Pancreas (tissue), 10 donors: ENCODE measurements at regions not wholly inside any gene's neighbourhood (a gene's known extent, or its start where the extent isn't known, plus 50 kb on each side); places are given as distances from the start of the nearest gene placed in this dataset.

Source experiments
- ATAC-seq, 4 donors: fragments of 200-7000 bp; cut with Tn5 transposase; one replicate each; pipeline versions ENCODE4 v1.8.0 to v1.9.1; 2020; ENCODE audit warnings: mild to moderate bottlenecking in 4 of 4, moderate library complexity in 4 of 4
- DNase-seq, 6 donors: peaks; one replicate each; pipeline ENCODE4 v3.0.0-alpha.2; 2020
- FAIRE-seq: peaks from 2 replicates; lab custom pipeline; 2012; peaks lifted over from hg19 to GRCh38; lab: Jason Lieb, UNC
- H3K27ac ChIP-seq, 4 donors: fragments of 200-600 bp; sonication (generic); 1 replicate in 3 of 4; 2 replicates in 1 of 4; pipeline versions ENCODE4 v1.5.0 to v1.8.0; 2020
- H3K27me3 ChIP-seq, 4 donors: fragments of 200-600 bp; one replicate each; pipeline ENCODE4 v1.8.0; 2021
- H3K36me3 ChIP-seq, 3 donors: fragments of 200-600 bp; sonication (generic) in 1 of 3; one replicate each; pipeline versions ENCODE4 v1.5.0 to v1.8.0; 2020 to 2021
- H3K4me1 ChIP-seq, 3 donors: fragments of 200-600 bp; one replicate each; pipeline ENCODE4 v1.8.0; 2021
- H3K4me3 ChIP-seq, 4 donors: fragments of 200-600 bp; sonication (generic) in 2 of 4; one replicate each; pipeline versions ENCODE4 v1.5.0 to v1.8.0; 2020 to 2021
- H3K9me3 ChIP-seq, 4 donors: fragments of 200-600 bp; one replicate each; pipeline ENCODE4 v1.8.0; 2021
- WGBS, 2 donors: extraction: QIAGEN DNeasy Blood & Tissue Kit; methylation state at CpG; one replicate each; pipeline ENCODE4 v1.1.7; 2013; 5-methylcytosine and 5-hydroxymethylcytosine counted together
- intact Hi-C, 3 donors: fragments of 100-400 bp; cut with DNase I; formaldehyde crosslinking; loops; one replicate each; pipeline versions ENCODE4 v1.11.1 to v1.14.2; 2022
- TF ChIP-seq, protein P1 (sequence below), 4 donors: fragments of 200-600 bp; sonication (generic) in 3 of 4; IDR thresholded peaks; one replicate each; pipeline versions ENCODE4 v1.5.0 to v1.8.0; 2021; ENCODE audit warnings: antibody characterized with exemption in 4 of 4
- donor health status: healthy with polysubstance abuse.
- donor health status: DM: no; HTN: no; CAD: no; lungs with moderate emphysema.
- donor health status: DM: no; HTN: no; CAD: no.
- donor health status: control.
- donor health status: control.
- donor health status: Bipolar disorder and iron deficiency.
- donor health status: DM: yes; HTN: yes; CAD: no.
- donor health status: DM: no; HTN: no; CAD: no.
- donor health status: DM: no; HTN: no; CAD: no.
- donor health status: DM: yes; HTN: yes; CAD: no.

- WGBS, 2 donors, result 72 to 79% methylated on average over 4 of the region's 4 CpGs
- FAIRE-seq, result no peak
- DNase-seq, result no peak
- intact Hi-C loops, result loop anchor here in 2 of 3 donors (5.0 kb wide), 1 partner anchor 150 kb away; no protein-coding TSS in a partner anchor
- no peaks in the 10 kb centered on the region for H3K9me3 ChIP-seq
- ATAC-seq, result no peak
- no peaks in the 10 kb centered on the region for H3K4me1 ChIP-seq
- H3K27ac ChIP-seq, result no peak overlapping the region
- H3K36me3 ChIP-seq, result no peaks in the 10 kb centered on the region
- TF ChIP-seq, protein P1, sequence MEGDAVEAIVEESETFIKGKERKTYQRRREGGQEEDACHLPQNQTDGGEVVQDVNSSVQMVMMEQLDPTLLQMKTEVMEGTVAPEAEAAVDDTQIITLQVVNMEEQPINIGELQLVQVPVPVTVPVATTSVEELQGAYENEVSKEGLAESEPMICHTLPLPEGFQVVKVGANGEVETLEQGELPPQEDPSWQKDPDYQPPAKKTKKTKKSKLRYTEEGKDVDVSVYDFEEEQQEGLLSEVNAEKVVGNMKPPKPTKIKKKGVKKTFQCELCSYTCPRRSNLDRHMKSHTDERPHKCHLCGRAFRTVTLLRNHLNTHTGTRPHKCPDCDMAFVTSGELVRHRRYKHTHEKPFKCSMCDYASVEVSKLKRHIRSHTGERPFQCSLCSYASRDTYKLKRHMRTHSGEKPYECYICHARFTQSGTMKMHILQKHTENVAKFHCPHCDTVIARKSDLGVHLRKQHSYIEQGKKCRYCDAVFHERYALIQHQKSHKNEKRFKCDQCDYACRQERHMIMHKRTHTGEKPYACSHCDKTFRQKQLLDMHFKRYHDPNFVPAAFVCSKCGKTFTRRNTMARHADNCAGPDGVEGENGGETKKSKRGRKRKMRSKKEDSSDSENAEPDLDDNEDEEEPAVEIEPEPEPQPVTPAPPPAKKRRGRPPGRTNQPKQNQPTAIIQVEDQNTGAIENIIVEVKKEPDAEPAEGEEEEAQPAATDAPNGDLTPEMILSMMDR (IDR thresholded peaks at IDR 0.05), result no peak
- H3K4me3 ChIP-seq, result no peak overlapping the region
- no peaks in the 10 kb centered on the region for H3K27me3 ChIP-seq
Measured at GRCh38 chr7:155191901-155192478, 105.7 kb upstream of the INSIG1 start.

- intact Hi-C loops, result loop anchor here in 2 of 3 donors (5.0 kb wide), 1 partner anchor 149 kb away; no protein-coding TSS in a partner anchor
- Histone ChIP-seq H3K27ac (no peak overlapping the region), H3K9me3 (no peaks in the 10 kb centered on the region), H3K4me1 (no peaks in the 10 kb centered on the region), H3K27me3 (no peaks in the 10 kb centered on the region), H3K4me3 (no peak overlapping the region), H3K36me3 (no peaks in the 10 kb centered on the region)
- WGBS, 2 donors, result 88 to 89% methylated on average over 11 of the region's 11 CpGs
- FAIRE-seq, result no peak
- no peak for ATAC-seq
- no peak for DNase-seq
- TF ChIP-seq, protein P1 (IDR thresholded peaks at IDR 0.05), result no peak
Measured at GRCh38 chr7:155192961-155193640, 104.6 kb upstream of the INSIG1 start.

GRCh38 chr7:155193716-155194115 is 104.0 kb upstream of the INSIG1 start:
- Histone ChIP-seq H3K9me3 (no peaks in the 10 kb centered on the region), H3K4me1 (no peaks in the 10 kb centered on the region), H3K27ac (no peak overlapping the region), H3K4me3 (no peak overlapping the region), H3K36me3 (no peaks in the 10 kb centered on the region), H3K27me3 (no peaks in the 10 kb centered on the region)
- TF ChIP-seq, protein P1 (IDR thresholded peaks at IDR 0.05), result no peak
- WGBS, 2 donors, result 83 to 92% methylated on average over 3 of the region's 3 CpGs
- DNase-seq (no peak), ATAC-seq (no peak), FAIRE-seq (no peak)
- intact Hi-C loops, result loop anchor here in 2 of 3 donors (5.0 kb wide), 1 partner anchor 149 kb away; no protein-coding TSS in a partner anchor

DNA sequence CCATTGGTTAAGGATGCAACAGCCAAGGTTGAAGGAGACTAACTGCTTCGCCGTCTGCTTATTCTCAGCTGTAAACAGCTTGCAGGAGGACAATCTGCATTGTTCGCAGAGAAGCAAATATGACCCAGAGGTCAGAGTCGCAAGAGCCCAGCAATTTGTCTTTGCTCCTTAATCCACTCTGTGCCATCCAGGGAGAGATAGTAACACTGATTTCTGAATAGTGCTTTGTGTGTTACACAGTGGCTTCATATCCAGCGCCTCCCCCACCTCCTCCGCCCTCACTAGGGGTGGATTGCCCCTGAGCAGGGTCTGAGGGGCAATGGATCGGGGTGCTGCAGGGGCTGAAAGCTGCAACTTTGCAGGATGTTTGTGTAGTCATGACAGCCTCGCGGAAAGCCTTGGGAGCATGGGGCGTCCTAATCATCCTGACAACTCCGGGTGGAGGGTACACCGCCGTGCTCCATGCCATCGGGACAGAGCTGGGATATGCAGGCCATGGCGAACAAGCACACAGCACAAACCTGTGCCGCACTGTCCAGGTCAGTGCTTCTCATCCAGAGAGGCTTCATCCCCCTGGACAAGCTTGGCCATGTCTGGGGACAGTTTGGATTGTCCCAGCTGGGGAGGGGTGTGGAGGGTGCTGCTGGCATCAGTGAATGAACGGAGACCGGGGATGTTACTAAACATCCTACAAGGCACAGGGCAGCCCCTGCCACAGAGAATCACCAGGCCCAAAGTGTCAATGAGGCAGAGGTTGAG is 103.1 kb upstream of the INSIG1 start:
- no peak for FAIRE-seq
- H3K9me3 ChIP-seq, result no peaks in the 10 kb centered on the region
- no peaks in the 10 kb centered on the region for H3K27me3 ChIP-seq
- no peaks in the 10 kb centered on the region for H3K36me3 ChIP-seq
- H3K27ac ChIP-seq, result no peak overlapping the region
- WGBS, 2 donors, result 79 to 81% methylated on average over 18 of the region's 18 CpGs
- ATAC-seq, result no peak
- TF ChIP-seq, protein P1 (IDR thresholded peaks at IDR 0.05), result no peak
- no peak overlapping the region for H3K4me3 ChIP-seq
- no peak for DNase-seq
- H3K4me1 ChIP-seq, result no peaks in the 10 kb centered on the region
- intact Hi-C loops, result loop anchor here in 2 of 3 donors (5.0 kb wide), 1 partner anchor 148 kb away; no protein-coding TSS in a partner anchor
